Renal cortical epithelial cell (primary cell): ENCODE measurements at regions not wholly inside any gene's neighbourhood (a gene's known extent, or its start where the extent isn't known, plus 50 kb on each side); places are given as distances from the start of the nearest gene placed in this dataset.
"Not testable (repeated sequence)": the region's sequence is repeated elsewhere in the genome, so short reads cannot be mapped to it uniquely, and the experiment has no call there.

Experiments used
- DNase-seq: peaks from one replicate; pipeline ENCODE4 v3.0.0-alpha.2; 2011; ENCODE audit warnings: low read depth

DNA sequence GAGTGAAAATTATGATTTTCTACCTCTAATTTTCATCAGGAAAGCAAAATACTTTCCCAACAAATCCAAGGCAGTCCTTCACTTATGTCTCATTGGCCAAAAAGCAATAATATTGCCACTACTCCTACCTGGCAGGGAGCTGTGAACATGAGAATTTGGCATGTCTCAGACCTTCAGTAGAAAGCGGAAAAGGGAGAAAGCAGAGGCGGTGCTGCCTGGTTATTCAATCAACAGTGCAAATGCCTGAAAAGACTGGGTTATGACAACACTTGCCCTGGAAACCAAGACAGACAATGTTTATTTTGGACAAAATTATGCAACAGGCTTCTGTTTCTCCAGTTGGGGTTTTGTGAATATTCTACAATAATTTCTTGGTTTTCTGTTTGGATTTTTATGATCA, 194.4 kb downstream of the TAF11L14 start:
- no peak for DNase-seq

- DNase-seq, result no peak
These were observed 195.2 kb downstream of the TAF11L14 start for GRCh38 chr5:17829456-17829855.

DNA sequence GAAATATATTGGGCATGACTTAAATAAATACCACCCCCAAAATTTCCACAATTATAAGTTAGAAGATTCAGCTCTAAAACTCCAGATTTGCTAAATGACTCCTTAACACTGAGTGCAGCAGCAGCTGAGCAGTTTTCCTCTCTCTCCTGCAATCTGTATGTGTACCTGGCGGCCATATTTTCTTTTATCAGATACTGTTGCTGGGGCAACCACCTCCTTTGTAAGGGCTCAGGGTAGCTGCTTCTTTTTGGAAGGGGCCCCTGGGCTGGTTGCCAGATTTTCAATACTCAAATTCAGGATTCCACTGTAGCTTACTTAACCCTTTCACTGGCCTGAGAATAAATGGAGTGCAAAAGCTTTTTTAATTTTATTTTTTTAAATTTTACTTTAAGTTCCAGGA, 197.0 kb downstream of the TAF11L14 start:
- no peak for DNase-seq

DNA sequence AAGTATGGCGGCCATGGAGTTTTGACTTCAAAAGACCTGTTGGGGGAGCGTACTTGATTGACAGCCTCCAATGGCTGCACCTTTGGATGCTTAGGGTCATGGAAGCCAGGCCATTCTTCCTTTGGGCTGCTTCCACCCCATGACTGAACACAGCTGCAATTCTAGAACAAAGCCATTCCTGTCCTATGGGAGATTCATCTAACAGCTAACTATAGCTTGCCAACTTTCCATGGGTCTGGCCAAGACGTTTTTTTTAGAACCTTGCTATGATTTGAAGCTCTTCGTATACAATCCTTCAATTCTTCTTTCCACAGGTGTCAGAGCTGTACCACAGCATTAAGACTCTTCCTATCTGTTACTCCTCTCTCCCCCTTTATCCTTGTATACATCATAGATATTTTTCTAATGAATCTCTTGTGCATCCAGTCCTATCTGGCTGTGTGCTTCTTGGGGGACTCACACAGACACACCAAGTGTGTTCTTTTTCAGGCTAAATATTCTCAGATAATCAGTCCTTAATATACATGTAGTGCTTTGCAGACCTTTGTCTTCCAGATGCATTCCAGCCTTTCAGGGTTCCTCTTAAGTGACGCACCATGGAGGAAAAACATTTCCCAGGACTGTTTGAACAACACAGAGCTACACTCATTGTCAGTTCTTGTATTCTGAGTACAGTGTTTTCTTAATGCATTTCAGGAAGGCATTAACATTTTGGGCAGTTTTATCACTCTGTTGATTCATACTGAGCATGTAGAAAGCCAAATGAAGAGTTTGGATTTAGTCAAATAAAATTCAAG, 198.9 kb downstream of the TAF11L14 start:
- no peak for DNase-seq

DNA sequence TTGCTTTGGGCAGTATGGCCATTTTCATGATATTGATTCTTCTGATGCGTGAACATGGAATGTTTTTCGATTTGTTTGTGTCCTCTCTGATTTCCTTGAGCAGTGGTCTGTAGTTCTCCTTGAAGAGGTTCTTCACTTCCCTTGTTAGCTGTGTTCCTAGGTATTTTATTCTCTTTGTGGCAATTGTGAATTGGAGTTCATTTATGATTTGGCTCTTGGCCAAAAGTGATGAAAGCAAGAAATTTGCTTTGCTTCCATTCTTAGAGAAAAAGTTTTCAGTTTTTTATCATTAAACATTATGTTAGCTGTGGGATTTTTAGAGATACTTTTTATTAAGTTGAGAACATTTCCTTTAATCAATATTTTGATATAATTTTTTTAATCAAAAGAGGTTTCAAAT, 203.5 kb downstream of the TAF11L14 start:
- DNase-seq, result no peak

DNA sequence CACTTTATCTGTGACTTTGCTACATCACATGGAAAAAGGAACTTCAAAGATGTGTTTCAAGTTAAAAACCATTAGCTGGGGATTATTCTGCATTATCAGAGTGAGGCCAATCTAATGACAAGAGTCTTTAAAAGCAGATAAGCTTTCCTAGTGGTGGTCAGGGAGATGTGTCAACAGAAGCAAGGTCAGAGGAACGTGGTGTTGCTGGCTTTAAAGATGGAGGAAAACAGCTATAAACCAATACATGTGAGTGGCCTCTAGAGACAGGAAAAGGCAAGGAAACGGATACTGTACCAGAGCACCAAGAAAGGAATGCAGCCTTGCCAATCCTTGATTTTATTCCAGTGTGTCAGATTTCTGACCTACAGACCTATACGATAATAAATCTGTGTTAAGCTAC, 204.2 kb downstream of the TAF11L14 start:
- DNase-seq, result no peak

DNA sequence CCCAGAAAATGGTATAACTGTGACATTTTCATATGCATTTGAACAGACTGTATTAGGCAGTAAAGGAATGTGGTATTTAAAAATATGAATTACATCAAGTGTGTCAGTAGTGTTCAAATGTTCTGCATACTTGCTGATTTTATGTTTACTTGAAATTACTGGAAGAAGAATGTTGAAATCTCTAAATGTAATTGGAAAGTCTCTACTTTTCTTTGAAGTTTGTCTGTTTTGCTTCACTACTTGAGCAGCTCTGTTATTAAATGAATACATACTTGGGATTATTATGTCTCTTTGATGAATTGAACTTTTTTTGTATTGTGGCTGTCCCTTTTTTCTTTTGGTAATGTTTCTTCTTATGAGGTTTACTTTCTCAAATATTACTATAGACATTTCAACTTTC, 205.6 kb downstream of the TAF11L14 start:
- no peak for DNase-seq

GRCh38 chr5:17846496-17846895, 212.2 kb downstream of the TAF11L14 start:
- DNase-seq, result no peak

DNA sequence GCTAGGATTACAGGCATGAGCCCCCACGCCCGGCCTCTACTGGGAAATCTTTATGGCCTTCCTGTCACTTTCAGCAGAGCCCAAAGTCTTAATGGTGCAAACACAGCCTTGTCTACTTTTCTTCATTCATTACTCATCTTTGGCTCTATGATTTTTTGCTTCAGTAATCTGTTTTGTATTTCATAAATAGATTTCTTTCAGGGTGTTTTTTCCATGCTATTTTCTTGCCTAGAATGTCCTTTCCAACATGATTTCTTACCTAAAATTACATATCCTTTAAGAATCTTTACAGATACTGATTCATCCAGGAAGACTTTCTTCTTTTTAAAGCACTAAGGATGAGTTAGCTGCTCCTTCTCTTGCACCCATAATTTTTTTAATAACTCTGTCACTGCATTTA, 213.0 kb downstream of the TAF11L14 start:
- no peak for DNase-seq

- DNase-seq, result no peak
These were observed 217.9 kb downstream of the TAF11L14 start for GRCh38 chr5:17852111-17852510.

DNA sequence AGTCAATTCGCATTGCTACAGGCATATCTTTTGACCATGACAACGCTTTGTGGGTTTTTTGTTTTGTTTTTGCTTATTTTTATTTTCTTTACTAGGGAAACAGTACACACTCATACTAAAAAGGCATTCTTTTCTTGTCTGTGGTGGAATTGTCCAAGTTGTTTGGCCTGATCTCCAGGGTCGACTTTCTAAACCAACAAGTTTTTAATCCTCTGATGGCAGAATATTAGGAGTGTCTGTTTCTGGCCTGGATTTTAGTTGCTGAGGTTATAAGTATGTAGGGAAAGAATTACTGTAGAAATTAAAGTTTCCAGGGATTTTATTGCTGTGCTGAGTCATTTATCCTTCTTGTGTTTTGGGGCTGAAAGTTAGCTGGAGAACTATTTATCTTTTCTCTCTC, 218.5 kb downstream of the TAF11L14 start:
- DNase-seq, result no peak

GRCh38 chr5:17854901-17855300, 220.6 kb downstream of the TAF11L14 start:
- DNase-seq, result no peak

- DNase-seq, result no peak
These were observed 226.5 kb downstream of the TAF11L14 start for GRCh38 chr5:17860660-17861315.

DNA sequence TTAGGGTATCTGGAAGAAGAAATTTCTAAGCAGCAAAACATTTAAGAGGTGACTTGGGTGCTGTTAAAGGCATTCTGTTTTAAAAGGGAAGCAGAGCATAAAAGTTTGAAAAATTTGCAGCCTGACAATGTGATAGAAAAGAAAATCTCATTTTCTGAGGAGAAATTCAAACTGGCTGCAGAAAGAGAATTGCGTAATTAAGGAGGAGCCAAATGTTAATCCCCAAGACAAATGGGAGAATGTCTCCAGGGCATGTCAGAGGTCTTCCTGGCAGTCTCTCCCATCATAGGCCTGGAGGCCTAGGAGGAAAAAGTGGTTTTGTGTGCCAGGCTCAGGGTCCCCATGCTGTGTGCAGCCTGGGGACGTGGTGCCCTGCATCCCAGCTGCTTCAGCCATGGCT, 230.6 kb downstream of the TAF11L14 start:
- not testable (repeated sequence) for DNase-seq

- not testable (repeated sequence) for DNase-seq
These were observed 231.7 kb downstream of the TAF11L14 start for GRCh38 chr5:17865966-17866365.

DNA sequence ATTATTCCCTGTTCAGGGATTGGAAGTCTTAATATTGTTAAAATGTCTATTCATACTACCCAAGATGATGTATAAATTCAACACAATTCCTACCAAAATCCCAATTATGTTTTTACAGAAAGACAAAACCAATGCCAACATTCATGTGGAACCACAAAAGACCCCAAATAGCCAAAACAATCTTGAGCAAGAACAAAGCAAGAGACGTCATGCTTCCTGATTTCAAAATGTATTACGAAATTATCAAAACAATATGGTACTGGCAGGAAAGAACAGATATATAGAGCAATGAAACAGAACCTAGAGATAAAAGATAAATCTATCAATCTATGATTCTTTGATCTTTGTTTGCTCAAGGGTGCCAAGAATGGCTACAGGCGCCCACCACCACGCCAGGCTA, 237.9 kb downstream of the TAF11L14 start:
- DNase-seq, result no peak

- no peak for DNase-seq
These were observed 244.3 kb downstream of the TAF11L14 start for GRCh38 chr5:17878541-17878940.

DNA sequence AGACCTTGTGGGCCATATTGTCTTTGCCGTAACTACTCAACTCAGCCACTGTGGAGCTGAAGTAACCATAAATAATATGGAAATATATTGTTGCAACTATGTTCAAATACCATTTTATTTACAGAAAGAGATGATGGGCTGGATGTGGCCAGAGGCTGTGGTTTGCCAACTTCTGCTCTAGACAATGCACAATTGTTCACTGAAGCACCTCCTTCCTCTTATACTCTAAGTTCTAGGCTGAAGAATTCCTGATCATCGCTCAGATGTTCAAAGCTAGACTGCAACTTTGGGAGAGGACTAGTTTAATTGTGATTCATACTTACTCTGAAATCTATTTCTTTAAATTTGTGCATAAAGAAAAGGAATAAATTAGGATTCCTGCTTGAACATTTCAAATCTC, 245.0 kb downstream of the TAF11L14 start:
- no peak for DNase-seq

DNA sequence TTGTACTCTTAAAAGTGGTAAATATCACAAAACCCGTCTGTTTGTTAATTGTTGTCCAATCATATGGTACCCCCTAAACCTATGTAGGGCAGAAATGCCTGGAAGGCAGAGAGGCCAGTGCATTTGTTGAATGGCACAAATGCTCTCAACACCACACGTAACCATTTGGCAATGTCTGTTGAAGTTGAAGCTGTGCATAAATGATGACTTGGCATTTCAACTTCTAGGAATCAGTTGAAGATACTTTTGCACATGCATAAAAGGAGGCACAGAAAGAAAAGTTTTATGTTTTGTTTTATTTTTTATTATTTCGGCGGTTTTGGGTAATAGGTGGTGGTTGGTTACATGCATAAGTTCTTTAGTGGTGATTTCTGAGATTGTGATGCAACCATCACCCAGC, 246.6 kb downstream of the TAF11L14 start:
- DNase-seq, result no peak

GRCh38 chr5:17882760-17883488, 248.7 kb downstream of the TAF11L14 start:
- DNase-seq, result no peak

DNA sequence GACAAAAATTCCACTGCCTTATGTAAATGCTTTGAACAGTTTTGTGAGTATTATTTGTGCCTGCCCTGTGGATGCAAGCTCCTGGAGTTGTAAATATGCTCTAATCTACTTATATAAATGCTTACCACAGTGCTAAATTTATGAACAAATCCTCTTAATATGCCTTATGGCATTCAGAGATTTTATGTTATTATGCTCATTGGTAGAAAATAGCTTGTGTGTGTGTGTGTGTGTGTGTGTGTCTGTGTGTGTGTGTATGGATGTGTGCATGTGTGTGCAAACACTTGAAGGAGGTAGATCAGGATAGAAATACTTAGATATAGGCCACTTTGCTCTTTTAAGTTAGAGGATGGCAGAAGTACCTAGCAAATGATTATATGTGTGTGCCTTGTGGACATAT, 253.9 kb downstream of the TAF11L14 start:
- no peak for DNase-seq

- no peak for DNase-seq
These were observed 256.2 kb downstream of the TAF11L14 start for GRCh38 chr5:17890501-17890900.

DNA sequence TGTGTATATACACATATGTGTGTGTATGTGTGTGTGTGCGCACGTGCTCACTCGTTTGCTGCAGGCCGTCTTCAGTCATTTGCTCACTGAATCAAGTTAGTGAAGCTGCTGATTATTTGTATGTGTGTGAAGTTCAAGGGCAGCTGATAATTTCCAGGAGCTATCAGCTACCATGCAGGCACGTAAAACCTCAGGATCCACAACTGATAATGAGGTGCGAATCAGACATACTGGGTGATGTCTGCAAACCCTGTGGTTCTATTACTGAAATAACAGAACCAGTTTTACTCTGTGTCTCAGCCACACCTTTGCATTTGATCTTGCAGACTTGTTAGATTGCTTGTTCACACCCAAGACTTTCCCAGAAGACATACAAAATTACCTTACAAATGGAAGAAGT, 257.6 kb downstream of the TAF11L14 start:
- DNase-seq, result no peak
